ENCODE measurements at regions not wholly inside any gene's neighbourhood (a gene's known extent, or its start where the extent isn't known, plus 50 kb on each side); places are given as distances from the start of the nearest gene placed in this dataset.

DNA sequence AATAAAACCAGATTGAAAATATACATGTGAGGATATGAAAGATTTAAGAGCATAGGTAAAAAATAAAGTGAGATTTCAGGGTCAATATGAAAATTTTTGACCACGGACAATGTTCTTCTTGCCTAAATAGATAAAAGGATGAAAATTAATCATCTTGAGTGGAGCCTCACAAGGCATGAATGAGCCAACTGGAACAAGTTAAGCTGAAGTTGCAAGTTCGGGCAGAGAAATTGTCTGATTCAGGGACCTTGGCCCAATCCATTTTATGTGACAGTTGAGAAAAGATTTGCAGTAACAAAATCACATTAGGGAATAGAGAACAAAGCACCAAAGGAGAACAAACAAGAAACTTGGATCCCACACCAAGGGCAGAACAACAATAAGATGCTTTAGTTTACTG, 305.3 kb downstream of the TMX3 start:
- ChIA-PET POLR2A (ENCODE audit: unreplicated experiment) (no interaction called here), CTCF (no interaction called here)
- Histone ChIP-seq H3K27me3 (ENCODE audit: insufficient read depth, low read depth) (no peaks in the 10 kb centered on the region), H3K9me3 (ENCODE audit: insufficient read depth, low read depth) (no peaks in the 10 kb centered on the region), H3K4me1 (replicated peaks; ENCODE audit: insufficient read depth) (no peaks in the 10 kb centered on the region), H4K20me1 (ENCODE audit: insufficient read depth) (no peaks in the 10 kb centered on the region; the same call in 1 of the 2 replicates), H3K79me2 (ENCODE audit: low read depth) (no peaks in the 10 kb centered on the region), H3F3A (ENCODE audit: insufficient read depth, low read depth) (no peaks in the 10 kb centered on the region), H2AFZ (no peak overlapping the region), H3K27ac (no peak overlapping the region), H3K4me3 (no peak overlapping the region), H3K36me3 (ENCODE audit: low read depth) (no peaks in the 10 kb centered on the region), H3K9me2 (ENCODE audit: insufficient read depth) (no peaks in the 10 kb centered on the region), H3K4me2 (no peak overlapping the region)
- no peak for DNase-seq
- intact Hi-C loops (cut with micrococcal nuclease; ENCODE audit: unreplicated experiment) = no loop called here
- TF ChIP-seq, protein P1, sequence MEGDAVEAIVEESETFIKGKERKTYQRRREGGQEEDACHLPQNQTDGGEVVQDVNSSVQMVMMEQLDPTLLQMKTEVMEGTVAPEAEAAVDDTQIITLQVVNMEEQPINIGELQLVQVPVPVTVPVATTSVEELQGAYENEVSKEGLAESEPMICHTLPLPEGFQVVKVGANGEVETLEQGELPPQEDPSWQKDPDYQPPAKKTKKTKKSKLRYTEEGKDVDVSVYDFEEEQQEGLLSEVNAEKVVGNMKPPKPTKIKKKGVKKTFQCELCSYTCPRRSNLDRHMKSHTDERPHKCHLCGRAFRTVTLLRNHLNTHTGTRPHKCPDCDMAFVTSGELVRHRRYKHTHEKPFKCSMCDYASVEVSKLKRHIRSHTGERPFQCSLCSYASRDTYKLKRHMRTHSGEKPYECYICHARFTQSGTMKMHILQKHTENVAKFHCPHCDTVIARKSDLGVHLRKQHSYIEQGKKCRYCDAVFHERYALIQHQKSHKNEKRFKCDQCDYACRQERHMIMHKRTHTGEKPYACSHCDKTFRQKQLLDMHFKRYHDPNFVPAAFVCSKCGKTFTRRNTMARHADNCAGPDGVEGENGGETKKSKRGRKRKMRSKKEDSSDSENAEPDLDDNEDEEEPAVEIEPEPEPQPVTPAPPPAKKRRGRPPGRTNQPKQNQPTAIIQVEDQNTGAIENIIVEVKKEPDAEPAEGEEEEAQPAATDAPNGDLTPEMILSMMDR (conservative IDR thresholded peaks at IDR 0.05) = no peak
- TF ChIP-seq EZH2 (IDR thresholded peaks at IDR 0.05; ENCODE audit: low read depth) = no peak
- BruUV-seq (replicated peaks) = no TSS peak

GRCh38 chr18:68406761-68407160, 308.1 kb downstream of the TMX3 start:
- Histone ChIP-seq H3K4me2 (no peak overlapping the region), H3K9me3 (ENCODE audit: insufficient read depth, low read depth) (no peaks in the 10 kb centered on the region), H3K4me1 (replicated peaks; ENCODE audit: insufficient read depth) (no peaks in the 10 kb centered on the region), H3K4me3 (no peak overlapping the region), H2AFZ (no peak overlapping the region), H3K27me3 (ENCODE audit: insufficient read depth, low read depth) (no peaks in the 10 kb centered on the region), H3K9me2 (ENCODE audit: insufficient read depth) (no peaks in the 10 kb centered on the region), H3K27ac (no peak overlapping the region), H4K20me1 (ENCODE audit: insufficient read depth) (no peaks in the 10 kb centered on the region; the same call in 1 of the 2 replicates), H3K36me3 (ENCODE audit: low read depth) (no peaks in the 10 kb centered on the region), H3F3A (ENCODE audit: insufficient read depth, low read depth) (no peaks in the 10 kb centered on the region), H3K79me2 (ENCODE audit: low read depth) (no peaks in the 10 kb centered on the region)
- no peak for DNase-seq
- ChIA-PET CTCF (no interaction called here), POLR2A (ENCODE audit: unreplicated experiment) (no interaction called here)
- intact Hi-C loops (cut with micrococcal nuclease; ENCODE audit: unreplicated experiment) = no loop called here
- no TSS peak for BruUV-seq (replicated peaks)
- TF ChIP-seq EZH2 (IDR thresholded peaks at IDR 0.05; ENCODE audit: low read depth) = no peak
- TF ChIP-seq, protein P1 (conservative IDR thresholded peaks at IDR 0.05) = no peak

DNA sequence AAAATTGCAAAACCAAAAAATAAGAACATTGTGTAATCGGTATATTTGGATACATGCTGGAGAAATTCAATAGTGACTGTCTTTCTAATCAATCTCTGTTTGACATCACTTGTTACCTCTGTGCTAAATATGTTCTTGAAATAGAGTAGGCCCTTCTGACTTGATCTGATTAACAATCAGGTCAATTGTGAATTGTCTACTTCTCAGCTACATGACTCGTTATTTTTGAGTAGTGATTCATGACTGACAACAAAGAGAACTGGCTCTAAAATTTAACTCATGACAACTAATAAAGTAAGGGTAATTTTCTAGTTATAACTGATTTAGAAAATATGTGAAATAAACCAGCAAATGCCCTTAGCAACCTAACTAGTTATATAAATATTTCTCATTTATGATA, 312.1 kb downstream of the TMX3 start:
- no peak for DNase-seq
- H3K27ac ChIP-seq = no peak overlapping the region

More for the DNA sequence above, 312.1 kb downstream of the TMX3 start:
- Histone ChIP-seq H4K20me1 (ENCODE audit: insufficient read depth) (no peaks in the 10 kb centered on the region), H3K36me3 (ENCODE audit: low read depth) (no peaks in the 10 kb centered on the region), H3K4me2 (no peak overlapping the region), H3K9me2 (ENCODE audit: insufficient read depth) (no peaks in the 10 kb centered on the region), H3K27me3 (ENCODE audit: insufficient read depth, low read depth) (no peaks in the 10 kb centered on the region), H3K4me1 (replicated peaks; ENCODE audit: insufficient read depth) (no peaks in the 10 kb centered on the region), H2AFZ (no peak overlapping the region), H3F3A (ENCODE audit: insufficient read depth, low read depth) (no peaks in the 10 kb centered on the region), H3K4me3 (no peak overlapping the region), H3K79me2 (ENCODE audit: low read depth) (no peaks in the 10 kb centered on the region), H3K9me3 (ENCODE audit: insufficient read depth, low read depth) (no peaks in the 10 kb centered on the region)
- ChIA-PET POLR2A (ENCODE audit: unreplicated experiment) (no interaction called here), CTCF (no interaction called here)
- BruUV-seq (replicated peaks) = no TSS peak
- intact Hi-C loops (cut with micrococcal nuclease; ENCODE audit: unreplicated experiment) = no loop called here
- no peak for TF ChIP-seq EZH2 (IDR thresholded peaks at IDR 0.05; ENCODE audit: low read depth)
- TF ChIP-seq, protein P1 (conservative IDR thresholded peaks at IDR 0.05) = no peak
